SHP77 treated with DMSO at 0.1 percent for 48 hours (cell line): ENCODE measurements at regions not wholly inside any gene's neighbourhood (a gene's known extent, or its start where the extent isn't known, plus 50 kb on each side); places are given as distances from the start of the nearest gene placed in this dataset.

Experiments
- DNase-seq: peaks from one replicate; lab custom pipeline; 2025; lab: John Stamatoyannopoulos, UW

- DNase-seq, result no peak
Observed at GRCh38 chr5:124264499-124264898, 481.9 kb downstream of the ZNF608 start.

- no peak for DNase-seq
Observed at GRCh38 chr5:124263680-124264491, 482.6 kb downstream of the ZNF608 start.

- DNase-seq, result no peak
Observed at GRCh38 chr5:124262991-124263571, 483.4 kb downstream of the ZNF608 start.

GRCh38 chr5:124262470-124262869 is 484.0 kb downstream of the ZNF608 start:
- DNase-seq, result no peak

- no peak for DNase-seq
Observed at GRCh38 chr5:124261848-124262247, 484.6 kb downstream of the ZNF608 start.

- no peak for DNase-seq
Observed at GRCh38 chr5:124260921-124261515, 485.4 kb downstream of the ZNF608 start.

- no peak for DNase-seq
Observed at GRCh38 chr5:124259017-124259416, 487.4 kb downstream of the ZNF608 start.

- no peak for DNase-seq
Observed at GRCh38 chr5:124257048-124257447, 489.4 kb downstream of the ZNF608 start.

- no peak for DNase-seq
Observed at GRCh38 chr5:124253203-124253810, 493.1 kb downstream of the ZNF608 start.

- no peak for DNase-seq
Observed at GRCh38 chr5:124252747-124253146, 493.7 kb downstream of the ZNF608 start.

- DNase-seq, result peak; percentile 67
Observed at GRCh38 chr5:124252191-124252638, 494.2 kb downstream of the ZNF608 start.

- no peak for DNase-seq
Observed at GRCh38 chr5:124245276-124245675, 501.2 kb downstream of the ZNF608 start.

GRCh38 chr5:124240732-124241131 is 505.7 kb downstream of the ZNF608 start:
- no peak for DNase-seq

- DNase-seq, result no peak
Observed at GRCh38 chr5:124239572-124239971, 506.9 kb downstream of the ZNF608 start.

- no peak for DNase-seq
Observed at GRCh38 chr5:124238350-124238749, 508.1 kb downstream of the ZNF608 start.

GRCh38 chr5:124237206-124237695 is 509.2 kb downstream of the ZNF608 start:
- DNase-seq, result no peak

- no peak for DNase-seq
Observed at GRCh38 chr5:124236361-124237205, 509.9 kb downstream of the ZNF608 start.

GRCh38 chr5:124235576-124235975 is 510.9 kb downstream of the ZNF608 start:
- no peak for DNase-seq

- no peak for DNase-seq
Observed at GRCh38 chr5:124234770-124235562, 511.5 kb downstream of the ZNF608 start.

- no peak for DNase-seq
Observed at GRCh38 chr5:124234022-124234769, 512.2 kb downstream of the ZNF608 start.
